ENCODE measurements at regions not wholly inside any gene's neighbourhood (a gene's known extent, or its start where the extent isn't known, plus 50 kb on each side); places are given as distances from the start of the nearest gene placed in this dataset.

DNA sequence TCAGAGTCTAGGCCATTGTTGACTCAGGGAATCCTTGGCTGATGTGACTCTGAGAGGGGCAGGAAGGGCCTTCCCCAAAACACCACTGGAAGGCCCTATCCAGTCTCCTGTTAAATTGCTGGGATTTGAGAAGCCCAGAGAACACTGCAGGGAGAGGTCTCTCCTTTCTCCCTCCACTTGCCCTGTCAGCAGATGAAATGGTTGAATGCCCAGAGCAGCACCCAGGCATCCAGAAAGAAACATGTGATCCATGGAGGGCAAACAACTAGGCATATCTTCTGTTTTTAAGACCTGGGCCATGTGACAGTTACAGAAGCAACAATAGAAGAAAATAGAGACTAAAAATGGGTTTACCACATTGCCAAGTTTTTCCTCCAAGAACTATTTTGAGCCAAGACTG, 291.1 kb downstream of the QDPR start:
- TF ChIP-seq, protein P1, sequence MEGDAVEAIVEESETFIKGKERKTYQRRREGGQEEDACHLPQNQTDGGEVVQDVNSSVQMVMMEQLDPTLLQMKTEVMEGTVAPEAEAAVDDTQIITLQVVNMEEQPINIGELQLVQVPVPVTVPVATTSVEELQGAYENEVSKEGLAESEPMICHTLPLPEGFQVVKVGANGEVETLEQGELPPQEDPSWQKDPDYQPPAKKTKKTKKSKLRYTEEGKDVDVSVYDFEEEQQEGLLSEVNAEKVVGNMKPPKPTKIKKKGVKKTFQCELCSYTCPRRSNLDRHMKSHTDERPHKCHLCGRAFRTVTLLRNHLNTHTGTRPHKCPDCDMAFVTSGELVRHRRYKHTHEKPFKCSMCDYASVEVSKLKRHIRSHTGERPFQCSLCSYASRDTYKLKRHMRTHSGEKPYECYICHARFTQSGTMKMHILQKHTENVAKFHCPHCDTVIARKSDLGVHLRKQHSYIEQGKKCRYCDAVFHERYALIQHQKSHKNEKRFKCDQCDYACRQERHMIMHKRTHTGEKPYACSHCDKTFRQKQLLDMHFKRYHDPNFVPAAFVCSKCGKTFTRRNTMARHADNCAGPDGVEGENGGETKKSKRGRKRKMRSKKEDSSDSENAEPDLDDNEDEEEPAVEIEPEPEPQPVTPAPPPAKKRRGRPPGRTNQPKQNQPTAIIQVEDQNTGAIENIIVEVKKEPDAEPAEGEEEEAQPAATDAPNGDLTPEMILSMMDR (optimal IDR thresholded peaks at IDR 0.05 in 1 of 3, IDR thresholded peaks at IDR 0.05 in 1 of 3, conservative IDR thresholded peaks at IDR 0.05 in 1 of 3; ENCODE audit: extremely low read depth in 1 of 3, insufficient read depth in 2 of 3, low read length in 3 of 3), result no peak
- no peak for TF ChIP-seq EZH2 (IDR thresholded peaks at IDR 0.05; ENCODE audit: low read length)

Measured in keratinocyte (primary cell).